Endothelial cell of umbilical vein (primary cell): ENCODE measurements at regions not wholly inside any gene's neighbourhood (a gene's known extent, or its start where the extent isn't known, plus 50 kb on each side); places are given as distances from the start of the nearest gene placed in this dataset.

Source experiments
- BruUV-seq: library from RNA; stranded (reverse); fragments of 400-500 nt; replicated peaks from 2 replicates; lab custom pipeline; 2021; lab: Mats Ljungman, UMichigan
- CTCF ChIA-PET: fragments of 300-600, 350-600 bp; sonication (Branson Sonifier 250); formaldehyde crosslinking; loops from one replicate; lab custom pipeline; 2021; ENCODE audit warnings: antibody characterized with exemption, inconsistent platforms; lab: Charles Lee
- POLR2A ChIA-PET: fragments of 300-600, 350-600 bp; sonication (Branson Sonifier 250); formaldehyde crosslinking; loops from one replicate; lab custom pipeline; 2021; ENCODE audit warnings: antibody characterized with exemption, inconsistent platforms; lab: Charles Lee
- DNase-seq: peaks from one replicate; pipeline ENCODE4 v3.0.0-alpha.2; 2011; ENCODE audit warnings: low read depth, low spot score
- FAIRE-seq: peaks from 2 replicates; lab custom pipeline; 2011; peaks lifted over from hg19 to GRCh38; lab: Jason Lieb, UNC
- H2AFZ ChIP-seq: 2 replicates; pipeline ENCODE4 v1.6.0; 2012; ENCODE audit warnings: low read depth, low read length, control low read depth, inconsistent platforms
- H3K27ac ChIP-seq: 2 replicates; pipeline ENCODE4 v1.5.1; 2011; ENCODE audit warnings: low read depth, mild to moderate bottlenecking, control low read depth, low read length, moderate library complexity; ENCODE audit not compliant: insufficient read depth
- H3K27me3 ChIP-seq, 2 experiments: 2 replicates each; pipeline versions ENCODE4 v1.6.0 to v1.6.1; 2011; ENCODE audit warnings: low read length in 2 of 2, mixed read lengths in 1 of 2; ENCODE audit not compliant: control insufficient read depth in 2 of 2, insufficient read depth in 2 of 2
- H3K36me3 ChIP-seq, 2 experiments: 2 replicates in 1 of 2; 3 replicates in 1 of 2; pipeline ENCODE4 v1.5.1; 2011; ENCODE audit warnings: low read length in 2 of 2, mild to moderate bottlenecking in 1 of 2, moderate library complexity in 1 of 2; ENCODE audit not compliant: control insufficient read depth in 2 of 2, insufficient read depth in 2 of 2; ENCODE audit errors: extremely low read depth in 1 of 2
- H3K4me1 ChIP-seq: 3 replicates; pipeline ENCODE4 v1.5.1; 2011; ENCODE audit warnings: mild to moderate bottlenecking, low read length; ENCODE audit not compliant: control insufficient read depth, insufficient read depth; ENCODE audit errors: extremely low read depth
- H3K4me2 ChIP-seq: 2 replicates; pipeline ENCODE4 v1.6.1; 2011; ENCODE audit warnings: low read length, control low read depth, mixed read lengths; ENCODE audit not compliant: insufficient read depth
- H3K4me3 ChIP-seq, 3 experiments: fragments of 200-600 bp in 1 of 3; sonication (generic), shearing (Covaris generic) in 1 of 3; replicated peaks in 1 of 3; 2 replicates each; pipeline ENCODE4 v1.5.1; 2011 to 2016; ENCODE audit warnings: control low read depth in 3 of 3, low read length in 3 of 3, mild to moderate bottlenecking in 2 of 3, inconsistent platforms in 1 of 3, low read depth in 1 of 3, moderate library complexity in 1 of 3; ENCODE audit not compliant: insufficient read depth in 1 of 3
- H3K79me2 ChIP-seq: 2 replicates; pipeline ENCODE4 v1.6.0; 2012; ENCODE audit warnings: low read length, inconsistent platforms; ENCODE audit not compliant: control insufficient read depth, insufficient read depth
- H3K9ac ChIP-seq: replicated peaks from 2 replicates; pipeline ENCODE3; 2011; ENCODE audit warnings: low read length, control low read depth; ENCODE audit not compliant: insufficient read depth; ENCODE audit errors: extremely low read depth
- H3K9me1 ChIP-seq: replicated peaks from 3 replicates; pipeline ENCODE4 v1.6.0; 2011; ENCODE audit warnings: mild to moderate bottlenecking, low read length; ENCODE audit not compliant: control insufficient read depth, insufficient read depth; ENCODE audit errors: extremely low read depth
- H3K9me3 ChIP-seq: replicated peaks from 2 replicates; pipeline ENCODE4 v1.5.1; 2012; ENCODE audit warnings: low read length, inconsistent platforms; ENCODE audit not compliant: control insufficient read depth, insufficient read depth
- H4K20me1 ChIP-seq: replicated peaks from 2 replicates; pipeline ENCODE3; 2011; ENCODE audit warnings: mild to moderate bottlenecking, low read length; ENCODE audit not compliant: control insufficient read depth, insufficient read depth; ENCODE audit errors: extremely low read depth
- CTCF ChIP-seq, 2 donors: IDR thresholded peaks; 1 replicate in 1 of 2; 2 replicates in 1 of 2; pipeline ENCODE4 v1.5.1; 2011; ENCODE audit warnings: low read length in 2 of 2, mild to moderate bottlenecking in 2 of 2, moderate library complexity in 2 of 2, control low read depth in 1 of 2, inconsistent platforms in 1 of 2, low read depth in 1 of 2; ENCODE audit not compliant: insufficient read depth in 1 of 2; ENCODE audit errors: extremely low read depth in 1 of 2
- FOS ChIP-seq: IDR thresholded peaks from 2 replicates; pipeline ENCODE4 v1.6.1; 2011; ENCODE audit warnings: mild to moderate bottlenecking, low read length, moderate library complexity, borderline replicate concordance; ENCODE audit not compliant: insufficient read depth
- GATA2 ChIP-seq: IDR thresholded peaks from 2 replicates; pipeline ENCODE4 v1.7.0; 2011; ENCODE audit warnings: low read depth, mild to moderate bottlenecking, moderate library complexity, mixed read lengths, low read length; ENCODE audit not compliant: insufficient read length, insufficient read depth
- JUN ChIP-seq: IDR thresholded peaks from 2 replicates; pipeline ENCODE4 v1.6.1; 2011; ENCODE audit warnings: borderline replicate concordance, low read depth; ENCODE audit not compliant: insufficient read length, insufficient read depth
- MAX ChIP-seq: IDR thresholded peaks from 2 replicates; pipeline ENCODE4 v1.6.1; 2011; ENCODE audit not compliant: insufficient read depth, insufficient read length
- MYC ChIP-seq: IDR thresholded peaks from one replicate; pipeline ENCODE4 v1.6.1; 2011; ENCODE audit warnings: mild to moderate bottlenecking, low read depth, low read length
- POLR2A ChIP-seq: IDR thresholded peaks from 2 replicates; pipeline ENCODE4 v1.6.1; 2012; ENCODE audit warnings: low read depth, mild to moderate bottlenecking, control low read depth, low read length
- POLR2AphosphoS5 ChIP-seq: IDR thresholded peaks from 2 replicates; pipeline ENCODE4 v1.6.1; 2012; ENCODE audit warnings: low read depth, mild to moderate bottlenecking, control low read depth, low read length, moderate library complexity; ENCODE audit not compliant: insufficient read depth
- dilution Hi-C: fragments of 300-500 bp; cut with MboI; formaldehyde crosslinking; loops from one replicate; pipeline ENCODE4 v1.15.0; 2019; ENCODE audit warnings: low sequenced_read_pairs; ENCODE audit not compliant: extremely low pct_ligation_motif_present
- intact Hi-C: fragments of 100-400 bp; cut with micrococcal nuclease; formaldehyde crosslinking; loops from one replicate; pipeline ENCODE4 v1.10.0; 2022

GRCh38 chr1:30569384-30569783, 154.0 kb downstream of the MATN1 start:
- Histone ChIP-seq H3K79me2 (no peaks in the 10 kb centered on the region), H4K20me1 (no peaks in the 10 kb centered on the region), H3K9me3 (no peaks in the 10 kb centered on the region), H3K9me1 (no peaks in the 10 kb centered on the region), H3K4me2 (no peak overlapping the region), H3K4me3 (no peak overlapping the region), H3K27ac (no peak overlapping the region), H3K27me3 (no peaks in the 10 kb centered on the region), H2AFZ (no peak overlapping the region), H3K9ac (no peak overlapping the region), H3K4me1 (no peaks in the 10 kb centered on the region), H3K36me3 (no peaks in the 10 kb centered on the region)
- no peak for TF ChIP-seq FOS
- TF ChIP-seq MAX = no peak
- no peak for TF ChIP-seq CTCF (IDR thresholded peaks at IDR 0.05; ENCODE audit: extremely low read depth in 1 of 2, insufficient read depth in 1 of 2, low read depth in 1 of 2, low read length in 2 of 2)
- intact Hi-C loops (no loop called here), dilution Hi-C loops (no loop called here)
- ChIA-PET POLR2A (no interaction called here), CTCF (no interaction called here)
- no TSS peak for BruUV-seq
- DNase-seq (no peak), FAIRE-seq (no peak)

- POLR2A ChIA-PET = no interaction called here
These were observed 160.8 kb downstream of the MATN1 start for GRCh38 chr1:30562559-30562958.

More at GRCh38 chr1:30562559-30562958, 160.8 kb downstream of the MATN1 start:
- intact Hi-C loops (no loop called here), dilution Hi-C loops (no loop called here)
- TF ChIP-seq FOS (no peak), POLR2A (no peak), CTCF (IDR thresholded peaks at IDR 0.05; ENCODE audit: extremely low read depth in 1 of 2, insufficient read depth in 1 of 2, low read depth in 1 of 2, low read length in 2 of 2) (no peak), POLR2AphosphoS5 (no peak), GATA2 (no peak), JUN (no peak), MYC (no peak), MAX (no peak)
- H4K20me1 ChIP-seq = no peaks in the 10 kb centered on the region
- H3K9me3 ChIP-seq = no peaks in the 10 kb centered on the region
- no TSS peak for BruUV-seq
- H3K4me2 ChIP-seq = no peak overlapping the region
- CTCF ChIA-PET = no interaction called here
- H3K36me3 ChIP-seq = no peaks in the 10 kb centered on the region
- no peaks in the 10 kb centered on the region for H3K27me3 ChIP-seq
- no peaks in the 10 kb centered on the region for H3K79me2 ChIP-seq
- H3K27ac ChIP-seq = no peak overlapping the region
- H3K4me1 ChIP-seq = no peaks in the 10 kb centered on the region
- no peak overlapping the region for H3K4me3 ChIP-seq
- no peak overlapping the region for H2AFZ ChIP-seq
- FAIRE-seq = no peak
- no peak for DNase-seq
- H3K9me1 ChIP-seq = no peaks in the 10 kb centered on the region
- no peak overlapping the region for H3K9ac ChIP-seq
